Kidney tubule cell (primary cell): ENCODE measurements at regions not wholly inside any gene's neighbourhood (a gene's known extent, or its start where the extent isn't known, plus 50 kb on each side); places are given as distances from the start of the nearest gene placed in this dataset.
A peak's percentile ranks its signal among the peaks of the same experiment; 100 is the strongest.
"Not testable (repeated sequence)": the region's sequence is repeated elsewhere in the genome, so short reads cannot be mapped to it uniquely, and the experiment has no call there.

Experiments used
- DNase-seq: peaks from one replicate; pipeline ENCODE4 v3.0.0-alpha.2; 2018; ENCODE audit warnings: low spot score

DNA sequence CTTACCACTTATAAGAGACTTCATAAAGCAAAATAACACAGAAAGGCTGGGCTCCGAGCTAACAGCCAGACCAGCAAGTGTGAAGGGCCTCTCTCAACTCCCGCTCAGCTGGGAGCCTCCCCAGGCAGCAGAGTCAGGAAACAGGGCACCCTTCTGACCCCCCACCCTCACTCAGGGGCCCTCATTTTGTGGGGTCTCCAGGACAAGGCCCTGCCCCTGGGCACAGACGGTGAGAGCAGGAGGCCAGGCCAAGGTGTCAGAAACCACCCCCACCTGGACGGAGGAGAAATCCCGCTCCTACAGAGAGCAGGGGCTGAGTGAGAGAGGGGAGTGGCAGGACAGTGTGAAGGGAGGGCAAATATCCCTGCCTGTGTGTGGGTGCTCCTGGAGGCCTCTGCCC is 135.8 kb upstream of the FOXD4L5 start:
- no peak for DNase-seq

DNA sequence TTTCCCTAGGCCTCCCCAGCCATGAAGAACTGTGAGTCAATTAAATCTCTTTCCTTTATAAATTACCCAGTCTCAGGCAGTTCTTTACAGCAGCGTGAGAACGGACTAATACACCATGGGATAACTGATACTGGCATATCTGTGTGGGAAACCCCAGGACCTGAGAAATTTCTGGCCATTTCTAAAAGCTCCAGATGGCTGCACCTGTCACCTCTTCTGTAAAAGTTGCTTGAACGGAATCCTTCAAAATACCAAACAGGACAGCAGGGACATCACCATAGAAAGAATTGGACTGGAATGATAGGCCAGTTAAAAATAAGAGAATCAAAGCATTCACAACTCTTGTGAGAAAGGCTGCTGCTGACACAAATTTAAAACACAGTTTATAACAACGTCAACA is 134.0 kb upstream of the FOXD4L5 start:
- not testable (repeated sequence) for DNase-seq

DNA sequence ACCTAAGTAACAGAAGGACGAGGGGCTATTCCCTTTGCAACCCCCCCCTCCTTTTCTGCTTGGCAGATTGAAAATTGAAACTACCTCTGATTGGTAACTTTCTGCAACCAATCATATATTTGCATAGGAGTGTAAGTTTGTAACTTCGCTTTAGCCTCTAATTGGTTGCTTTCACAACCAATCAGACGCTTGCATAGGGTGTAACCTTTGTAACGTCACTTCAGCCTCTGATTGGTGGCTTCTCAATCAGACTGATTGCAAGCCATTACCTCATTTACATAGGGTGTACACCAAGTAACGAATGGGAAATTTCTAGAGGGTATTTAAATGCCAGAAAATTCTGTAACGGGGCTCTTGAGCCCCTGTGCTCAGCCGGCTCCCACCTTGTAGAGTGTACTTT is 131.9 kb upstream of the FOXD4L5 start:
- DNase-seq = not testable (repeated sequence)

DNA sequence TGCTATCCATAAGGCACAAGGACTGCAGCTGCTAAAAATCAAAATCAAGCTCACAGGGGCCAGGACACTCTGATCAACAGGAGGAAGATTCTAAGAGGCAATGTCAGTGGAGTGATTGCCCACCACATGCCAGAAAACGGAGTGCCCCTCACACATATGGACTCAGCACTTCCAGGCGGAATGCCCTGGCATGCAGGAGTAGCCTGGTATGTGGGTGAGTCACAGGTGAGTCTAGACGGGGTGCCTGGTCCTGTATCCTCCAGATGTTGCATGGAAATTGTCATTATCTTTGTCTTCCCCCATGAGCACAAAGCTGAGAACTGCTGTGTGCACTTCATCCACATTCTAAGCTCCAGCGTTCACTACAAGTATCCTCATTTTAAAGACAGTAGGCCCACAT is 129.2 kb upstream of the FOXD4L5 start:
- DNase-seq = peak; percentile 20

DNA sequence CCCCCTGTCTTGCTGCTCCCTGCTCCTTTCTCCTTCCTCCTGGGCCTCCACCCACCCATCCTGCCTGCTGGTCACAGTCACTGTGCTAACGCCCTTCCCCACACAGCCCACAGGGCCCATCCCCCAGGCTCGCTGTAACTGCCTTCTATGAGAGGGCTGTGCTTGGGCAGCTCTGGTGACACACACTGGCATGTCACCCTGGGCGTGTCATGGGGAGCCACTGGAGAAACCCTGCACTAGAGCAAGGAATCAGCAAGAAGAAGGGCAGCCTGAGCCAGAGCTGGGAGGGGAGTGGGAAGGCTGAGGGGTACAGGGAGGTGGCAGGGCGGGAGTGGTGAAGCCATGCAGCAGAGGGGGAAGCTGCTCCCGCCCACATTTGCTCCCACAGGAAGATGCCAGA is 128.4 kb upstream of the FOXD4L5 start:
- DNase-seq = peak; percentile 1

DNA sequence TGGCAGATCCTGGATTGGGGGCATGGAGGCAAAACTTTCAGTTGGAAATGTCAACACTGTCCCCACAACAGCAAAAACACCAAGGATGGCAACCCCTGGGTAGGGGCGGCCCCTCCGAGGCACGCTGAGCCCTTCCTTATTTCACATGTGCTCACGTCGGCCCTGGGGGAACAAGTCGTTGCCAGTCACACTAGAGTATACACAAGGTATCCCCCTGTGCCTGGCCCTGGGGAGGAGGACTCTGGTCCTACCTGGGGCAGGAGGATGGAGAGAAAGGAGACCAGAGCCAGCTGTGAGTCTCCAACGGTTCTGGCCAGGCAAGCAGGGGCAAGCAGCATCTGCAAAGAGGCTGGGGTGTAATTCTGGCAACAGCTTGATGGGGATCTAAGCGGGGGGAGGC is 126.9 kb upstream of the FOXD4L5 start:
- DNase-seq = no peak

DNA sequence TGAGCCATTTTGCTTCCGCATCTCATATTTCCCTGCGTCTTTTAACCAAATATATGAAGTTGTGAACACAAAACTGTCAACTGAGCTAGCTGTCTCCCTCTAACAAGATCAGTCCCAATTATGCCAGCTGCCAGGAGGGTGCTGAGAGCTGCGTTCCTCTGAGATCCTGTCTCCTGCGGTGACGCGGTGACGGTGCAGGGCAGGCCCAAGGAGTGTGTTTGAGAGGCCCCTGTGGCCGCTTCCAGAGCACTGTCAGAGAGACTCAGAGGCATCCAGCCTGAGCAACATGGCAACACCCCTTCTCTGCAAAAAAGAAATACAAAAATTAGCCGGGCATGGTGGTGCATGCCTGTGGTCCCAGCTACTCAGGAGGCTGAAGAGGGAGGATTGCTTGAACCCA is 126.3 kb upstream of the FOXD4L5 start:
- DNase-seq = no peak

DNA sequence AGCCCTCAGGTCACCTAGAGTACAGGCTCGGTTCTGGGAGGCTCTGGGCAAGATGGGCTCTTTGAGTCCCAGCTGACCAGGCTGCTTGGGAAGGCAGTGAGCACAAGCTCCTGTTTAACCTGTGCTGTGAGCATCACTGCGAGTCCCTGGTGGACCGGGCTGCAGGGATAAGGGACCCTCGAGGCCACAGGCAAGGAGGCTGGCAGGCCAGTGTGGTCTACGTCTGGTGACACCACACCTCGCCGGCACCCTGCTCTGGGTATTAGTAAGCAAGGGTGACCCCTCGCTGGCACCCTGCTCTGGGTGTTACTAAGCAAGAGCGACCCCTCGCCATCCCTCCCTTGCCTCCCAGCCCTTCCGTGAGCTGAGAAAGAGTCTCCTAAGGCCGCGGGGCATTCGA is 125.9 kb upstream of the FOXD4L5 start:
- no peak for DNase-seq

DNA sequence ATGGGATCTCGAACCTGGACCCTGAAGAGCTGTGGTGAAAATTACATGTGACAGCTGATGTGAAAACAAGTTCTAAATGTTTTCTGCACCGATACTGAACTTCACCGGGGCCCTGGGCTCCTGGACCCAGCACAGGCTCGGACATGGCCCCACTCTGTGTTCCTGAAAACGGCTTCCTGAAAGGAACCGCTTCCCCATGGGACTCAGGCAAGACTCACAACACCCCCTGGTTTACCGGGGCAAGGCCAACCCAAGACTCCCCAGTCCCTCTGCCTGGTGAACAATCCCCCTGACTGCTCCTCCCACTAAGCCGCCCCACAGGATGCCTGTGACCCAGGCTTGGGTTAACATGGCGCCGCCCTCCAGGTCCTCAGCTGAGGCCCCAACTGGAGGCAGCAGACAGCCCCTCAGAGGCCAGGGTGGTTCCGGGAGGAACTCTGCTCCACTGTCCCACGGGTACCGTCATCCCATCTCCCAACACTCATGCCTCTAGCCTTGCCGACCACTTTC is 124.5 kb upstream of the FOXD4L5 start:
- DNase-seq = no peak

DNA sequence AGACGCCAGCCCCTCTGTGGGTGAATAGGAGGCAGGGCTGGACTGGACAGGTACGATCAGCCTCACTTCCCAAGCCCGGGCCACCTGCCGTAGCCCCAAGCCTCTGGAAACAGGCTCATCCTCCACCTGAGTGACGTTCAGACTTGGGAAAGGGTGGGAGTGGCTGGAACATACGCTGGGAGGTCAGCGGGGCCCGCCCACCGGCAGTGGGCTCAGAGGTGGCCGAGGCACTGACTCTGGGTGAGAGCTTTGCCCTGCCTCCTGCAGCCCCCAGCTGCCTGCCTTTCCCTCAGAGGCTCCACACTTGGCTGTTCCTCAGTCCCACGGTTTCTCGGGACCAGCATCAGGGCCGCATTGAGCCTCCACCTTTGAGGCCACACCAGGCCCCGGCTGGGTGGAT is 123.8 kb upstream of the FOXD4L5 start:
- DNase-seq = not testable (repeated sequence)

DNA sequence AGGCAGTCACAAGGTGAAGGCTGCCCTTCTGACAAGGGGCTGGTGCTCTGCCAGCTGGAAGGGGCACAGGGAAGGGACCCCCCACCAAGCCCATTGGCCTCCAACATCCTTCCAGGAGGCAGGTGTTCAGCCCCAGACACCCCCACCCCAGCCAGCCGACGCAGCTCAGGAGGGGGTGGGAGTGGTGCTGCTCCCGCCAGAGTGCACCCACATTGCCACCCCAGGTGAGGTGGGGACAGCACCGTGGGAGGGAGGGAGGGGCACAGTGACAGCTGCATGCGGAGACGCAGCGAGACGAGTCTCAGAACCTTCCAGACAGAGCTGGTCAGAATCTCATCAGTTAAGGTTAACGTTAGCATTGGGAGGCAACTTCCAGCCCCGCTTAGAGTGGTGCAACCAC is 121.6 kb upstream of the FOXD4L5 start:
- DNase-seq = not testable (repeated sequence)

DNA sequence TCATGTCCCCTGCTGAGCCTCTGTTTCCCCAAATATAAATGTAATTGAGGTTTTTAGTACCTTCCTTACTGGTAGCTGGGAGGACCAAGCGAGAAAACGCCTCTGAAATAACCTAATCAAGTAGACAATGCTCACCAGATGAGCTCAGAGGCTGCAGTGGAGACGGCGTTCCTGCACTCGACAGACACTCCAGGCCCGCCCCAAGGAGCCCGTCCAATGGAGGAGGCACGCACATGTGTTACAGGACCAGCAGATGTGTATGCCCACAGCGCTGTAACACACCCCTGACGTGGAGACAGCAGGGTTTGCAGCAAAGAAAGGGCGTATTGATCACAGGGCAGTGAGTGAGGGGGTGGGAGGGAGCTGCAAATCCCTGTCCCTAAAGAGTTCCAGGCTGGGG is 120.8 kb upstream of the FOXD4L5 start:
- not testable (repeated sequence) for DNase-seq

DNA sequence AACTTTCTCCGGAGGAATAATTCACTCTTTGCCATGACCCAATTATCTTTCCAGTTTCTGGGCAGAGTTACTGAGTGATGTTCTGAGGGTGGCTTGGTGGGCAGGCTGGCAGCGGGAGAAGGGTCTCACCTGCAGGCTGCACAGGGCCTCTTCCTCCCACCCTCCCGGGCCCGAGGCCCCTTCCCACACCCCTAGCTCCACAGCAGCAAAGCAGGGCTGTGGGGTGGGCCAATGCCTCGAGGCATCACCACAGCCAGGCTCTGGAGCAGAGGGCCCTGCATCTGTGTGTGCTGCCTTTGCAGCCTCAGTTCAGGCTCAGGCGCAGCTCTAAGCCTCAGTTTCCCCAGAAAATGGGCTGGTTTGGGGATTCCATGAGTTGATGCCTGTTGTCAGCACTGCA is 120.2 kb upstream of the FOXD4L5 start:
- no peak for DNase-seq

DNA sequence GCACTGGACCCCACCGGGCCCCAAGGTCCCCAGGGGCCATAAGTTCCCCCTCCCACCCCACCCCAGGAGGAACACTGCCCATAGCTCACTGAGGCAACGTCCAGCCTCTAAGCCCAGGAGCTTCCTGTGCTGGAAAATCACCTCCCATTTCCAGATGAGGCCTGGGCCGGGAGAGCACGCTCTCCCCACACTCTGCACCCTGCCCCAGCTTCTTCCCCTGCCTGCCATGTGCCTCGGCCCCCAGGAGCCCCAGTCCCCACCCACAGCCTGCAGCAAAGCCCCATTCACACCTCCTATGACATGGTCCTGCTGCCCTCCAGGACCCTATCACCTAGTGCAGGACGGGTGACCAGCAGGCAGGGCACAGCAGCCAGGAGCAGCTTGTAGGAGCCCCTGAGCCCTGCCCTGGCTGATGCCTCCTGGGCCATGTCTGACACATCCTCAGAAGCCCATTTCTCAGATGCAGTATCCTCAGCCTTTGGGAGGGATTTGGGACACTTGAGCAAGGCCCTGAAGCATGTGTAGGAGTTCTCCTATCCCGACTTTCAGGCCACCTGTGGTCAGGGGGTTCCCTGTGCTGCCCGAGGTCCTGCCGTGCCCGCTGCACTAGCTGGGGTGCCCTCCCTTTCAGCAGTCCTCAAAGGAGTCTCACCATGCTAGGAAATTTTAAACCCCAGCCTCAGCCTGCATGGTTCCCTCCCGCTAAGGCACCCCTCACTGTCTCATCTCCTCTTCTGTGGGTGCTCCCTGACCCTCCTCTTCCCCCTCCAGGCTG is 119.4 kb upstream of the FOXD4L5 start:
- no peak for DNase-seq

DNA sequence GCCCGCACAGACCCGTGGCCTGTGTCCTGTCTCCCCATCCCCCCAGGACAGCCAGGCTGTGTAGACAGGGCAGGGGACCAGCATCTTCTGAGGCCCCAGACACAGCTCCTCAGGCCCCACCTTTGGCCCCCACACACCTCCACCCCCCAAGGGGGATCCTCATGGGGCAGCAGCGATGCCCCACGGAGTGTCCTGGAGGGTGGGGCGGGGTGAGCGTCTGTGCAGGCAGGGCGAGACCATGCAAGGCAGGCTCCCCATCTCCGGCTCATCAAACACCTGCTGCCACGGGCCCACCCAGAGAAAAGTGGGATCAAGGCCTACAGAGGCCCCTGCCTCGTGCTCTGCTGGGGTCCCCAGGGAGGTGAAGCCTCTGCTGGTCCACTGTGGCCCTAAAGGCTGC is 118.7 kb upstream of the FOXD4L5 start:
- DNase-seq = no peak

DNA sequence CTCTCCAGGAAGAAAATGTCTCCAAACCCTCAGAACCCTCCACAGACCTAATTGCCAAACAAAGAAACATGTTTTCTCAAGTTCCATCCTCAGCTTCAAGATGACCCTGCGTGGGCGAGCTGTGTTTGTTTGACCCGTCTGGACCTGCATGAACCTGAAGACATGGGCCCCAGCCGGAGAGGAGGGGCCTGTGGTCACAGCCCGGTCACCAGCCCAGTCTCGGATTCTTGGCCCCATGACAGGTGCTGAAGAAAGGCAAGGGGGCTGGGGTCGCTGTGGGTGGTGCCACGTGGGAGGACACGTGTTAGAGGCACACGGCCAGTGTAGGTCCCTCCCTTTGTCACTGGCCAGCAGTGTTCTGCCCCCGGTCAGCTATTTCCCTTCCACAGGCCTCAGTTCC is 118.1 kb upstream of the FOXD4L5 start:
- not testable (repeated sequence) for DNase-seq

DNA sequence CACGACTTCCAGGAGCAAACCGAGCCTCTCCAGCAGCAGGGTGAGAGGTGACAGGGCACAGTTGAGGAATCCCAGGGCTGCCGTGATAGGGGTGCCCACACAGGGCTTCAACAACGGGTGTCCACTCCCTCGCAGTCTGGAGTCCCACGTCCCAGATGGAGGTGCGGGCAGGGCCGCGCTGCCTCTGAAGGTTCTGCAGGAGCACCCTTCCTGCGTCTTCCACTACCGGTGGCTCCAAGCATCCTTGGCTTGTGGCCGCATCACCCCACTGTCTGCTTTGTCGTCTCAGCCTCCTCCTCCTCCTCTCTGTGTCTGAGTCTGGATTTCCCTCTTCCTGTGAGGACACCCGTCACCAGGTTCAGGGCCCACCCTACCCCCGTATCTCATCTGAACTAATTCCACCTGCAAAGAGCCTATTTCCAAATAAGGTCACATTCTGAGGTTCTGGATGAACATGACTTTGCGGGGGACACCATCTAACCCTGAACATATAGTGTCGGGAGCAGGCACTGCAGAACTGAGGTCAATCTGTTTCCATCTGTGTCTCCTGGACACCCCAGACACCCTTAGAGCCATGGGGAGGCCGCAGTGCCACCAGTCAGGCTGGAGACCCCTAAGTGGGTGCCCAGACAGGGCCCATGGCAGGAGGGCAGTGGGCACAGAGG is 117.3 kb upstream of the FOXD4L5 start:
- DNase-seq = not testable (repeated sequence)

DNA sequence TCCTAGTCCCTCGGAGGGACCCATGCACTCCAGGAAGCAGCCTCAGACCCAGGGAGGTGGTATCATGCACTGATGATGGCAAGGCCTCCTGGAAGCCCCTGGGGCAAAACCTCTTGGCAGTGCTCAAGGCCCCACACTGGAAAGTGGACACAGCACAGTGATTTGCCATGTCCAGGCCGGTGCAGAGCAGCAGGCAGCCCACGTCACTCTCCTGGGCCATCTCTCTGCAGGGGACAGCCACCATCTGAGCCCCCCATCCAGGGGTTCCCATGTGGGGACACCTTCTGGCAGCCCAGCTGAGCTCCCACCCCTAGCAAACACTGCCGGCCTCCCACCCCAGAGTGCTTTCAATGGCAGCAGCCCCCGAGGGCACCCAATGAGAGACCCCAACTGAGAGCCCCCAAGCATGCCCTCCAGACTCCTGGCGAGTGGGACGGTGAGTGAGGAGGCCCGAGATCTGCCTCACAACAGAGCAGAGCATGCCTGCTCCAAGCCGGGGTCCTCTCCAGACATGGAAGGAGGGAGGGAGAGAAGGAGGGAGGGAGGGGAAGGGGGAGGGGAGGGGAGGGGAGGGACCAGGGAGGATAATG is 116.5 kb upstream of the FOXD4L5 start:
- not testable (repeated sequence) for DNase-seq

DNA sequence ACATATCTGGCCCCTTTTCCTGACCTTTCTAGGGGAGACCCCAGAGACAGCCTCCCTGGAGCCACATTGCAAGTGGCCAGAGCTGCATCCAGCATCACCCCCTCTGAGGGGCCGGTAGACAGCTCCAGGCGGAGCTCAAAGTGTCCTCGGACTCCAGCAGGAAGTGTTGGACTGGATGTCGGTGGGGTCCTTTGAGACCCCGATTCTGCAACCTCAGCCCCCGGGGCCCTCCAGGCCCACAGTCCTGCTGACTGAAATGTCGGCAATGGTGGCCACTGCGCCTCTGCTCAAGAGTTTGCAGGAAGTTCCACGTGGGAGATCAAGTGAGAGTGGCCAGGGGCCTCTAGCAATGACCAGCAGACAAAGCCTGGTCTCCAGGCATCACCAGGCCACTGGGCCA is 115.9 kb upstream of the FOXD4L5 start:
- DNase-seq = no peak

DNA sequence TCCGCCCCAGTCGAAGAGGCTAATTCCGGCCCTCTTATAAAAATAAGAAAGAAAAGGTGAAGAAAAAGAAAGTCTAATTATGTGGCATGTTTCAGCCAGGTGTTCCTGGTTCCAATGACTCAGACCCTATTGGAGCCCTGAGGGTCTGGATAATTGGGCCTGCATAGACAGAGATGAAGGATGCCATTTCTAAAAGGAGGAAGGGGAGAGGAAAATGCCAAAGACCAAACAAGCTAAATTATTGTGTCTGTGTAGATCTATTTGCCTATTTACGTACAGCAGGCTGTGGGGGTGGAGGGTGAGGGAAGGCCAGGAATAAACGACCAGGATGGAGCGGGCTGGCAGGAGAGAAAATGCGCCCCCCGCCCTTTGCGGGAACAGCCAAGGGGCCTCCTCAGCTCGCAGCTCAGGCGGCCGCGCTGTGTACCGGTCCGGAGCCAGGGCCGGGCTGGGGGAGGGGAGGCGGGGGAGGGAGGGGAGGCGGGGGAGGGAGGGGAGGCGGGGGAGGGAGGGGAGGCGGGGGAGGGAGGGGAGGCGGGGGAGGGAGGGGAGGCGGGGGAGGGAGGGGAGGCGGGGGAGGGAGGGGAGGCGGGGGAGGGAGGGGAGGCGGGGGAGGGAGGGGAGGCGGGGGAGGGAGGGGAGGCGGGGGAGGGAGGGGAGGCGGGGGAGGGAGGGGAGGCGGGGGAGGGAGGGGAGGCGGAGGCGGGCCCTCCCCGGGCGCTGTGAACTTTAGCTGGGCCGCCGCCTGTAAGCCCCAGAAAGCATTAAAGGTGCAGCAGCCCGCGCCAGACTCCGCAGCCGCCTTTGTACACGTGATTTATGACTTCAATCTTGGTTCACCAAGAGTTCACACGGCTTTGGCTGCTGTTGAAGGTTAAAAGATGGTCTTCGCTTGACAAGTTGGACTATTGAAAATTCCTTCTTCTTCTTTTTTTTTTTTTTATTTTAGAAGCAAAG is 113.0 kb upstream of the FOXD4L5 start:
- peak; percentile 16 for DNase-seq

DNA sequence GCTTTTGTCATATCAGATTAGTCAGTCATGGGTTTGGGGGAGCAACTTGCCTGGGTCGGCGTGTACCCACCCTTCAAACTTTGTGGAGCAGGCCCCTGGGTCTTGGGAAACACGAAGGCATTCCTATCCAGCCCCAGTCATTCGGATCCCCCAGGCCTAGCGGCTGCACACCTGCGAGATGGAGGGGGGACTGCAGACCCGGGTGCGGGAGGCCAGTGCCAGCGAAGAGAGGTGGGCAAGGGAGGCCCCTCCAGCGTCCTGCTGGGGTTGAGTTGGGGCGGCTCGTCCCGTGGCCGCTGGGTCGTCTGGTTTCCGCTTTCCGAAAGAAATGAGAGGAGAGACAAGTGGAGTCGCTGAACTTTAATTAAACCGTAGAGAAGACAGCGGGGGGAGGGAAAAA is 112.2 kb upstream of the FOXD4L5 start:
- DNase-seq = not testable (repeated sequence)

DNA sequence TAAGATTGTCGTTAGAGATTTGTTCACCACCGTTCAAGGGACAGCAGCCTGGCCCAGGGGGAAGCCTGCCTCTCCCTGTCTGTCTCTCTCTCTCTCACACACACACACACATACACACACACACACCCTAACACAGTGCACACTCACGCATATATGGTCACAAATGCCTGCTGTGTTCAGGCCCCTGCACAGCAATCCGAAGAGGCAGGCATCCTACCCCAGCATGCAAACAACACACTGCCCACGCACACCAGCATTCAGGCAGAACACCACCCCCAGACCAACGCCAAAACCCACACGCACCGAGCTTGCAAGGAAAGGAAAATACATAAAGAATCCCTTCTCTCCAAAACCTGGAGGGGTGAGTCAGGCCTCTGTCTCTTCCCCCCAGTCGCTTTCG is 111.6 kb upstream of the FOXD4L5 start:
- DNase-seq = not testable (repeated sequence)
